ENCODE measurements at regions not wholly inside any gene's neighbourhood (a gene's known extent, or its start where the extent isn't known, plus 50 kb on each side); places are given as distances from the start of the nearest gene placed in this dataset.

DNA sequence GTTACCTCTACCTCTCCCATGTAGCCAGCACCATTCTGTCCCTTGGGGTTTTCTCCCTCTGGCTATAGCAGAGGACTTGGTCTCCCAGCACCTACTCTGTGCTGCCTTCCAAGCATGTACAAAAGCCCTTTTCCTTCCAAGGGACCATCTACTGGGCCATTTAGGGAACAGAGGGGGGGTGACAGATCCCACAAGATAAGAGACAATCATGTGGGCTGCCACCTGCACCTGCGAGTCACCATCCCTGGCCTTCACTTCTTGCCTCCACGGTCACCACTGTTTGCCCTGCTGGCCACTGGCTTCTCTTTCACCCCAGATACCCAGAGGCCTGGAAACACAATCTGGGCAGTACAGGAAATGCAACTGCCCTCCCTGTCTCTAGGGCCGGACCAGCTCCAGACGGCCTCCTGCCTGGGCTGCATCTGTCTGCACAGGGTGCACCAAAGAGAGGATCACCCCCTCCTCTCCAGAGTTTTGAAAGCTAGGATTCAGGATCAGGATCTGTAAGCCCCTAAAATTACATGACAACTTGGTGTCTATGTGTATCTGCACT lies 160.8 kb upstream of the NECTIN1 start:
- no peak for DNase-seq (ENCODE audit: low read depth)

DNA sequence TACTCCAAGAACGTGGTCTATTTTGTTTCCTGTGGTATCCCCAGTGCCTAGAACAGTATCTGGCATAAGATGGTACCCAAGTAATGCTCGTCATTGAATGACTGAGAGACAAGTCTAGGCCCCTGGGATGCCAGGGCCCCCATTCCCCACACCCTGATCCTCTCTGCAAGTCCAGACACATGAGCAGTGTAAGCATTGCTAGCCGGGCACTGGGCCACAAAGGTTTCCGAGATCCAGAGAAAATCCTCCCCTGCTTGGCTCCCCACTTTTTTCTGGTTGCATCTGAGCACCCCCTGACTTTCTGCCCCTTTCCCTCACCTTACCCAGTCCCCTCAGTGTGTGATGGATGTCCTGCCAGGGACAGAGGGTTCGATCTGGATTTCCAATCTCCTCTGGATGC lies 160.1 kb upstream of the NECTIN1 start:
- DNase-seq (ENCODE audit: low read depth): no peak

DNA sequence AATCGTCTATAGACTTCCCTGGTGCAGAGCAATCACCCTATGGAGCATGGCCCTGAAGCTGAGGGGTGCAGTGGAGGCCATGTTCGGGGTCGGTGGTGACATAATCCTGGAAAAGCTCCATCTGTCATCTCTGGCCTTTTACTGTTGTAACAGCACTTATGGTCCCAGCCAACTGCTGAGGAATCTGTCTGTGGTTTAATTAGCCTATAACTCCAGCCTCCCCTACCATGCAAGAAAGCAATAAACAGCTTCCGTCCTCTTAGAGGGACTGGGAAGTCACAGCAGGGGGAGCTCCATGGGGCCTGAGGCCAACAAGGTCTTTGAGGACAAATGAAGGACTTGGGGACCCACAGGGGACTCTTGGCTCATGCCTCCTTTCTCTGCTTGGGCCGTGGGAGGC lies 159.1 kb upstream of the NECTIN1 start:
- no peak for DNase-seq (ENCODE audit: low read depth)

DNA sequence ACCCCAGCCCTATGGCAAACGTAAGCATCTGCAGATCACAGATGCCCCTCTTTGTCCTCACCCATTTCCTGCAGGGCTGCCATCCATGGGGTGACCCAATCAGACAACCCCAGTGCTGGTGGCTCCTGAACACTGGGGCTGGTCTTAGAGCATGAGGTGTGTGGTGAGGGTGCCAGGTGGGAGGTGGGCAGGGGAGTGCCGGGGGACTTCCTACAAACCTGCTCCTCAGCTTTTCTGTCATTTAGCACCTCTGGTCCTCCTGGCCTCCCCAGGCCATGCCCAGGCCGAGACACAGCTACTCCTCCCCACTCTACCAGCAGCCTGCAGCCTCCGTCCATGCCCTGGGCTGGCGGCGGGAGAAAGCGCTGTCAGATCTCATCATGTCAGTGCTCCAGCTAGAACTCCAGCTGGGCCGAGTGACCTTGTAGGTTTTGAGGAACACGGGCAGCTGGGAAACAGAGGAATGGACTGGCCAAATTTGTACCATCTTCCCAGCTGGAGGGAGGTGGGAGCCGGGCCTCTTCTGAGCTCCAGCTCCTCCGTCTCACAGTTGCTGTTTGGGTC lies 157.7 kb upstream of the NECTIN1 start:
- no peak for DNase-seq (ENCODE audit: low read depth)

DNA sequence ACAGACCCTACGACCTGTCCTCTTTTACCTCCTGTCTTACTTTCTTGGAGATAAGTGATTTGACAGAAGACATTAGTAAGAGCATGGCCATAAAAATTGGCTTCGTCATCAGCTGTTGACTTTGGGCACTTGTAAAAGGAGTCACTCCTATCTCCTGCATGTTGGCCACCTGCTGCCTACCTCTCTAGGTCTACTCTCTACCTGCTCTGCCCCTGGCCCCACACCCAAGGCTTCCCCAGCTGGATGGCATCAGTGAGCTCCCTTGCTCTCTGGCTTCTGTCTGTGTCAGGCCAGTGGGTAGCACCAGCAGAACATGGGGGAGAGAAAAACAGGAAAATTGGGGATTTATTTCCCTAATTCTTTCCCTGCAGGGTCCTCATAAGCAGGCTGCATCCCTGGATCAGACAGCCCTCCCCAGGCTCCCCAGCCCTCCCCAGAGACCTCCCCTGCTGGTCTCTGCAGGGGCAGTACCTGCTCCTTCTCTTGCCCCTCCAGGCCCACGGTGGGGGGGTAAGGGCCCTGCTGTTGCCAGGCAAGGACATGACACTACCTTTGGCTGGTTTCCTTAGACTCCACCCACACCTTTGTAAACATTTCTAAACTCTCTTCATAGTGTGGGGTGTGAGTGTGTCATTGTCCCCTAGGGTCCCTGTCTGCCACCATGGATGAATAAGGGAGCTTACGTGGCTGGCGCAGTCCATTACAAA lies 157.0 kb upstream of the NECTIN1 start:
- no peak for DNase-seq (ENCODE audit: low read depth)

DNA sequence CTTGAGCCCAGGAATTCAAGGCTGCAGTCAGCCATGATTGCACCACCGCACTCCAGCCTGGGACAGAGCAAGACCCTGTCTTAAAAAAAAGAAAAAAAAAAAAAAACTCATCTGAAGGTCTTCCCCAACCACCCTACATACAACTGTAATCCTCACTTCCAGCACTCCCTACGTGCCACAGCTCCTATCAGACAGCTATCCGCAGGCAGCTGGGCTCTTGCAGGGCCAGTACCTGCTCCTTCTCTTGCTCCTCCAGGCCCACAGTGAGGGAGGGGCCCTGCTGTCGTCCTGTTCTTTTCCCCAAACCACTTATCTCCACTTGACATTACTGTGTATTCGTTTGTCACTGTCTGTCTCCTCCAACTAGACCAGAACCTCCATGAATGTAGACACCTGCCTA lies 156.1 kb upstream of the NECTIN1 start:
- DNase-seq (ENCODE audit: low read depth): no peak

DNA sequence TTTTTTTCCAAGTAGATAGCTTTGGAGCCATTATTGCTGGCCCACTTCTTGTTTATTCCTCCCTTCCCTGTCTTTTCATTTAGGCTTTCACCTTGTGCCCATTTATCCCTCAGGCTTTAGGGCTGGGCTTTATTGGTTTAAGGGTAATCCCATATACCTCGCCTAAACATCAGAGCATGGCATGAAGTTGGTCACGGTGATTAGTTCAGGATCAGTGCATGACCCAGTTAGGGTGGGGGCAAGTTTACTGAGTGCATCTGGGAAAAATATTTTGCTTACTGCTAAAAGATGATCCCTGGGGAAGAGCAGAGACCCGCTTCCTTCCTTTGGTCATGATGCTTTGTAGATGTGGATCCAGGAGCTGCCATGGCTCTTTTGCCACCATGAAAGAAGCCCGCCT lies 153.3 kb upstream of the NECTIN1 start:
- no peak for DNase-seq (ENCODE audit: low read depth)

DNA sequence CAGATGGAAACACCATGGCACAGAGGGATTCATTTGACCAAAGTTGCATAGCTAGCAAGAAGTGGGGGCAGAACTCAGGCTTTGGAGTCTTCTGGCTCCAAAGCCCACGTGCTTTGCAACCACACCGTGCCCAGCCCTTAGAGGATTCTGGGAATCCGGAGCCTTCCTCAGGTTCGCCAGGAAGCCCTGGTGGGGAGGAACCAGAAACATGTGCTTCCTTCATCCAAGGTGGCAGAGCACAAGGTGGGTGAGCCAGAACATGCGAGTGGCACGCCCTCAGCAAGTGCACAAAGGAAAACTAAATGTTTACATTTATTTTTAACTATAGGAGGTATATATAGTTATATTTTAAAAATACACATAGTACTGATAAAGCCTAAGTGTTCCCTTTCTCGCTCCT lies 151.9 kb upstream of the NECTIN1 start:
- no peak for DNase-seq (ENCODE audit: low read depth)

DNA sequence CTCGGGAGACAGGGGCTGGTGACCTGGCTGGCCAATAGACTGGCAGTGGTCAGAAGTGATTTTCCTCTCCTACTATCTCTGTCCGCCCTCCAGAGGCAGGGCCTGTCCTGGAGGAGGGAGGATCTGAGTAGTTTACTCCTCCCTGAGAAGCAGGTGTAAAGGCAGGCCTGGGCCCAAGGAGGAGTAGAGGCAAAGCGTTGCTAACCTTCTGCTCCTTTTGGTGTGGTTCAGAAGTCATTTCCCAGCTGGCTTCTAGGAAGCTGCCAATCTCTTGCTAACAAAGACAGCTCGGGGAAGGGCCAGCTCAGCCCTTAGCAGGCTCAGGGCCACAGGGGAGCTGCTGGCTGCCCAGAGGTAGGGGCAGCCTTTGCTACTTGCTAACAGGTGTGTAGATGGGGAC lies 151.1 kb upstream of the NECTIN1 start:
- no peak for DNase-seq (ENCODE audit: low read depth)

DNA sequence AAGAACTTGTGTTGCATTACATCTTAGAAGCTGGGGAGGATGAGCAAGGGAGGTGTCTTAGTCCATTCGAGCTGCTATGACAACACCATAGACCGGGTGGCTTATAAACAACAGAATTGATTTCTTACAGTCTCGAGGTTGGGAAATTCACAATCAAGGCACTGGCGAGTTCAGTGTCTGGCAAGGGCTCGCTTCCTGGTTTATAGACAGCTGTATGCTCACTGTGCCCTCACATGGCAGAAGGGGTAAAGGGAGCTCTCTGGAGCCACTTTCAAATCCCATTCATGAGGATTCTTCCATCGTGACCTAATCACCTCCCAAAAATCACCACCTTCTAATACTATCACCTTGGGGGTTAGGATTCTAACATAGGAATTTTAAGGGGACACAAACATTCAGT lies 150.0 kb upstream of the NECTIN1 start:
- no peak for DNase-seq (ENCODE audit: low read depth)

DNA sequence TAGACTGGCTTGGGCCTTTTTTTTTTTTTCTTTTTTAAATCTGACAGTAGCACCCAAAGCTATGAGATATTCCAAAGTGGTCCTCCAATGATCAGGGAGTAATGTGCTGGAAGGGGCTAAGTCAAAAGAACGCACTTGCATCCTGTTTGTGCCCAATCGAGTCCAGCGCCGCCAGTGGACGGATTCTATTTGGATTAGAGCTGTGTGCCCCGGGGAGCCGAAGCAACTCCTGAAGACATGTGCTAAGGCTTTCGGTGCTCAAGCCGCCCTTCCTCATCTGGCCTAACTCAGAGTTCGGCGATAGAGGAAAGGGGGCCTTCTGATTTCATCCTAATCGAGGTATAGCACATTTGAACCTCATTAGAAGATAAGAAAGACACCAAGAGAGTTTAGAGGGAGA lies 147.8 kb upstream of the NECTIN1 start:
- DNase-seq (ENCODE audit: low read depth): no peak

DNA sequence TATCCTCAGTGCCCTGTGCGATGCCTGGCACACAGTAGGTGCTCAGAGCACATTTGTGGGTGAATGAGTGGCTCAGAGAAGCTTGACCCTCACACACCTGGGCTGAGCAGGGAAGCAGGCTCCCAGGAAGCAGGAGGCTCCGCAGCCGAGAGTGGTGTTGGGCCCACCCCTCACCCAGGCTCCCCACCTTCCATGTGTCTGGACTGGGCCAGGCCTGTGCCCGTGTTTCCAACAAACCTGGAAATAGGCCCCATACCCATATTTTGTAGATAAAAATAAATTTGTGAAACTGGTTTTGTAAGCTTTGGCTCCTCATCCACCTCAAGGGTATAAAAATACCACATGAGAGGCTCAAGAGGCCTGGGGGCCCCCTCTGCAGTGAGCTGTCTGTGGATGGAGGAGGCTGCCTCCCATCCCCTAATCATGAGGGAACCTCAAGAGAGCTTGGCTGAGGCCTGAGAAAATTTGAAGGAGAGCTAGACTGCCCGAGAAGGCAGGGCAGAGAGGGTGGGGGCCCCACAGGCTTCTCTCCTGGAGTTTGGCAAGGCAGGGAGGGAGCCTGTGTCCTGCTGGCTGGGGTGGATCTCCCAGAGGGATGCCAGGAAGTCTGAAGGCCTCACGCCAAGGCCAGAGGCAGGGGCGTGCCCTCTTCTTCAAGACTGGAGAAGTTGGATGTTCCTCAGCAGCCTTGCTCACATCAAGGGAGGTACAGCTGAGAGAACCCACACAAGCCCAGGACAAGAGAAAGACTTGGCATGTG lies 147.0 kb upstream of the NECTIN1 start:
- DNase-seq (ENCODE audit: low read depth): no peak

DNA sequence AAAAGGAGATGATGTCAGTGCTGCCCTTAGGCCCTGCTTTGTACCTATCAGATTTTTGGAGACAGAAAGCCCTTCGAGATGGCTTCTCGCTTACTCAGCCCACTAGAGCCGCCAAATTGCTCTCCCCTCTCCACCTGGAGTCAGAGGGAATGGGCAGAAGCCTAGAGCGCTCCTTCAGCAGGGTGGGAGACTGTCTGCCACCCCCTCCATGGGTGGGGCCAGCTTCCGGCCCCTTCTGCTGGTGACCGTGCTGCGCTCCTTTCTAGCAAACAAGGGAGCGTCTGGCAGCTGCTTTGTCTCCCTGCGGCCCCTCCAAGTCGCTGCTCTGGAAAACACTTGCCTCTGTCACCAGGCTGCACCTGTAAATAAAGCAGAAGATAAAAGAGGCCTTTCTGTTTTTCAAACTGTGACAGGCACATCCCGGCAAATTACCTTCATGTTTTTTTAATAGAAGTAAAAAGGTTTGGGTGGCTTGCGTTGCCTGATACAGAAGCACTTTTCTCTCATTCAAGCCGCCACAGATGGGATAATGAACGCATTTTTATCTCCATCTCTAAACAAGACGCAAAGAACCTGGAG lies 145.7 kb upstream of the NECTIN1 start:
- no peak for DNase-seq (ENCODE audit: low read depth)

DNA sequence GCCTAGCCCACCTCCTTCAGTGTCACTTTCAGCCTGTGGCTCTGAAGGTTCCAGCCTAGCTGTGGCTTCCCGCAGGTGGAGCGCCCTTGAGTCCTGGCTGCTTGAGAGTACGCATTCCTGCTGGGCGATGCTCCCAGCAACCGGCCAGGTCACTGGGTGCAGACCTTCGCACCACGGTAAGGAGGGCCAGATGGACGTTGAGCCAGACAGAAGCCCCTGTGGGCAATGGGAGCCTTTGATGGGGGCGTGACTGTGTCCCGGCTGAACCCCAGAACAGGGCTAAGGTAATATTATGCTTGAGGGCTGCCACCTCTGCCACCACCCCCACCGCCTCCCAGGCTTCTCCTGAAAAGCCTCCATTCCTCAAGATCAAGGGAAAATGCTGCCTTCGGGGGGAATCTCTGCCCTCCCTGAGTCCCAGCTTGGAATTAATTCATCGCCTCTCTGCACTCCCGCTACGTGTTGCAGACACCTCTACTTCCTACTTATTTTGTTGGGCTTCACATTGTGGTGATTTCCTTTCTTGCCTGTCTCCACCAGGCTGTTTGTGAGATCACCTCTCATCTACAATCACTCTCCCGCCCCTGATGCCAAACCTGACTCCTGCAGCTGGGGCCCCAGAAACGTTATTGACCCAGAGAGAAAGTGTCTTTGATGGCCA lies 144.9 kb upstream of the NECTIN1 start:
- DNase-seq (ENCODE audit: low read depth): no peak

DNA sequence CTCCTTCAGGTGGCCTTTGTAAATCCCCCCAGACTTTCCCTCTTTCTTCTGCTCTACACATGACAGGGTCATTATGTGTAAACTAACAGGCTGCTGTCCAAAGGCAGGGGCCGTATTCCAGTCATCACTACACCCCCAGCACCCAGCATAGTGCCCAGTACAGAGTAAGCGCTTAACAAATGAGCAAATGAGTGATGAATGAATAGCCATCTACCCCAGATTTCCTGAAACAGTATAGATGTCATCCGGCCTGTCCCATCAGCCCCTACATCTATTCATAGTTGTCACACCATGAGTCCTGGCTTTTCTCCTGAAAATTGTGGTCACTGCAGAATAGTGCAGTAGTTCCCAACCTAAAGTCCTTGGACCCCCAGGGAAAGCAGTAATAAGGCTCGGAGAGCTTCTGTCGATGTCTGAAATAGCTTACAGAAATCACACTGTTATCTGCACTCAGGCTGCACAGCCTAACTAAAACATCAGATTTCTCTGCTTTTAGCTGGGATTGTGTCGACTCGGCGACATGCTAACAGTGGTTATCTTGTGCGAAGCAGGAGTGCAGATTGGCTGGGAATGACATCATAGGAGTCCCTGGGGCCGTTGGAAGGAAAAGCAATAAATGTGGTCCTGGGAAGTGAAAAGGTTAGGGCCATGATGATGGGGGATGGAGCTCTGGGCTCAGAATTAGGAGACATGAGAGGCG lies 143.8 kb upstream of the NECTIN1 start:
- no peak for DNase-seq (ENCODE audit: low read depth)

DNA sequence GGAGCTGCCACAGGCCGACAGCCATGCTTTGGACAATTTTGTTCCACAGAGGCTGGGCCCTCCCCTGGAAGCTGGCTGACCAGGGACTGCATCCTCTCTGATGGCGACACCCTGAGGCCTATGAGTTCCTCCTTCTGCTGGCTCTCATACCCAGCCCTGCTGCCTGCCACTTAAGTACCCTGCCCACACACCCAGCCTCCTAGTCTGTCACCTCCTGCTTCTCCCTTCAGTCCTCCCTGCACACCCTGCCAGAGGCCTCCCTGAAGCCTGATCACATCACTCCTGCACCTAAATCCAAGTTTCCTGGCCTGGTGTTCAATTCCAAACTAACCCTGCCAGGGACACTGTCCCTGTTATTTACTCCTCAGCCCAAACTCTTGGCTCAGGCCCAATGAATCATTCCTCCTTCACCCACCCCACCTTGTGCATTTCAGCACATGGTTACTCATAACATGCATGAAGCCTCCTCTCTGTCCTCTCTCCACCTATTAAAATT lies 136.7 kb upstream of the NECTIN1 start:
- DNase-seq (ENCODE audit: low read depth): peak; percentile 54

DNA sequence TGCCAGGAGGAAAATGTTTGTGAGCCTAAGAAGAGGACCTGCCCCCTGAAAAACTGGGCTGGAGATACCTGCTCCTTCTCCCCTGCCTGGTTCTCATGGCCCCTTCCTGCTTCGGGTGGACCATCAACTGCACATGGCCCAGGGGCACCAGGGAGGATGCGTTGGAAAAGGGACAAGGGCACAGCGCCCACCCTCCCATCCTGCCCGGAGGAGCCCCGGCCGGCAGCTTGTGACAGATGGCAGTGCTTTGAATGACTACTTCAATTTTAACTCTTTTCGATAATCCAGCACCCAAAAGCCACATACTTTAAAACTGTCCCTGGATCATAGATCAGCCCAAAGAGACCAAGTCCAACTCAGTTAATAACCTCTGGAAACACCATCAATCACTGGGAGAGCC lies 135.8 kb upstream of the NECTIN1 start:
- DNase-seq (ENCODE audit: low read depth): no peak

DNA sequence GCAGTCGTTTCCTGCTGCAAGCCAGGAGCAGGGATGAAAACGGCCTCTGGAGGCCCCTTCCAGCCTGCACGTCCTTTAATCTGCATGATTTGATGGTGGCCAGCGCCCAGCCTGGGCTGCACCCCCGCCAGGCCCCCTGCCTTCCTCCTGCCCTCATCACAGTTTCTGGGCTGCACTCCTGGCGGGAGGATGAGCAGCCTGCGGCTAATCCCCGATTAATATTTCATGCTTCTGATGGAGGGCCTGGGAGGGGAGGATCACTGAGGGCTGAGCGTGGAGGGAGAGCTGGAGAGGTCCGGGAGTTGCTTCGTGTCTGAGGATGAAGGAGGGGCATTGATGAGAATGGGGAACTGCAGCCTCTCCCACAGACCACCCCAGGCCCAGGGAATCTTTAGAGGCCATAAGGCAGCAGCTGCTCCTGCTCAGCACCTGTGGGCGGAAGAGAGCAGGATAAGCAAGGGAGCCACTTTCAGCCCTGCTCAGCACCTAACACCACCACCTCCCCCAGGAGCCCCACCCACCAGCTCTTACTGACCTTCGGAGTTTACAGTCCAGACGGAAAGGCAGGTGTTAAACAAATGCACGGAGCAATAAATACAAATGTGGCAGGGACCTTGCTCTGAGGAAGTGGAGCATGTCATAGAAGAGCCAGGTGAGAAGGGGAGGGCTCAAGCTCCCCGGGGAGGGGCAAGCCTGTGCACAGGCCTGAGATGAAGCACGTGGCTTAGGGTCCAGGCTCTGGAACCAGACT lies 135.0 kb upstream of the NECTIN1 start:
- no peak for DNase-seq (ENCODE audit: low read depth)

DNA sequence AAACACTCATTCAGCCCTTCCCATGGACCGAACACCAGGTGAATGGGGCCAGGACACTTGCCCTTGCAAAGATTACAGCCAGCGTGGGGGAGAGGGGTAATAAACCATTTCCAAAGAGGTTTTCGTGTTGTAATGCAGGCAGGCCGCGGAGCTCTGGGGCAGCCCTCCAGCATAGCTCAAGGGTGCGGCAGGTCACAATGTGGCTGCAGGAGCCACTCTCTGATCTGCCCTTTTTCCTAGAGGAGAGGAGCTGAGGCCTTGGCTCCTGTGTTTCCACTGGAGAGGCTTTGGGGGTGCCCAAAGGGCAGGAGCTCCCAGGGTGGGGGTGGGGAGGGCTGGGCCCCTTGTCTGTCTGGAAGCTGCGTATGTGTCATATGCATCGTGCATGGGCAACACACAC lies 134.2 kb upstream of the NECTIN1 start:
- DNase-seq (ENCODE audit: low read depth): no peak

DNA sequence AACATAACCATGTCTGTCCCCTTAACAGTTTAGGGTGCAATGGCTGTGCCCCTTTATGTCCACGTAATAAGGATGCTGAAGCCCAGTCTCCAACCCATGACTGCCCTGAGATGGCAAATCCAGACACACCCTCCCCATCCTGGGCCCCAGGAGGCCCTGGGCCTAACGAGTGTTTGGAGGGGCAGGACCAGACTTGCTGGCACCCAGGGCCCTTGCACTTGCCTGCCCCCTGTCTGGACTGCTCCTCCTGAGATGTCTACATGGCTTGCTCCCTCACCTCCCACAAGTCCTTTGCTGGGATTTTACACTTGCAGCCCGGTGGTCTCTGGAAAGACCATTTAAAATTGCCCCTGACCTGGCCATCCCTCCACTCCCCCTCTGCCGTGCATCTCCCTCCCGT lies 132.2 kb upstream of the NECTIN1 start:
- DNase-seq (ENCODE audit: low read depth): no peak

Measured in HT1080 (cell line).